ENCODE measurements at regions not wholly inside any gene's neighbourhood (a gene's known extent, or its start where the extent isn't known, plus 50 kb on each side); places are given as distances from the start of the nearest gene placed in this dataset.
A peak's percentile ranks its signal among the peaks of the same experiment; 100 is the strongest.

- no peak overlapping the region for H3K27ac ChIP-seq
- H3K4me1 ChIP-seq (replicated peaks in 1 of 2): no peaks in the 10 kb centered on the region
- TF ChIP-seq POLR2A (IDR thresholded peaks at IDR 0.05) (no peak), CTCF (IDR thresholded peaks at IDR 0.05) (no peak)
- no peaks in the 10 kb centered on the region for H3K27me3 ChIP-seq
- H3K4me3 ChIP-seq: no peak overlapping the region
- H3K36me3 ChIP-seq (replicated peaks in 1 of 2): no peaks in the 10 kb centered on the region
- H3K9me3 ChIP-seq (replicated peaks in 1 of 3): no peaks in the 10 kb centered on the region
- peak in 1 of 7 donors; percentile 21 for DNase-seq
- intact Hi-C loops (cut with DNase I): no loop called here
These were observed 153.3 kb upstream of the TENT5D start for GRCh38 chrX:80266979-80267378.

GRCh38 chrX:80267790-80268189 lies 152.5 kb upstream of the TENT5D start:
- H3K27me3 ChIP-seq: no peaks in the 10 kb centered on the region
- no peak overlapping the region for H3K4me3 ChIP-seq
- no peak for DNase-seq
- intact Hi-C loops (cut with DNase I): no loop called here
- H3K27ac ChIP-seq: no peak overlapping the region
- WGBS, 4 donors: 47 to 59% (median 58%) methylated on average over 1 of the region's 1 CpG
- H3K4me1 ChIP-seq (replicated peaks in 1 of 2): no peaks in the 10 kb centered on the region
- TF ChIP-seq CTCF (IDR thresholded peaks at IDR 0.05) (no peak), POLR2A (IDR thresholded peaks at IDR 0.05) (no peak)
- H3K36me3 ChIP-seq (replicated peaks in 1 of 2): no peaks in the 10 kb centered on the region
- H3K9me3 ChIP-seq (replicated peaks in 1 of 3): no peaks in the 10 kb centered on the region

- Histone ChIP-seq H3K4me1 (replicated peaks in 1 of 2) (no peaks in the 10 kb centered on the region), H3K4me3 (no peak overlapping the region), H3K36me3 (replicated peaks in 1 of 2) (no peaks in the 10 kb centered on the region), H3K9me3 (replicated peaks in 1 of 3) (no peaks in the 10 kb centered on the region), H3K27me3 (no peaks in the 10 kb centered on the region), H3K27ac (no peak overlapping the region)
- DNase-seq: no peak
- WGBS, 4 donors: 46 to 68% (median 56%) methylated on average over 2 of the region's 2 CpGs
- TF ChIP-seq POLR2A (IDR thresholded peaks at IDR 0.05): no peak
- TF ChIP-seq CTCF (IDR thresholded peaks at IDR 0.05): peak in 3 of 6 experiments; percentile 15 to 53 (median 30)
- intact Hi-C loops (cut with DNase I): no loop called here
These were observed 137.7 kb upstream of the TENT5D start for GRCh38 chrX:80282535-80282934.

GRCh38 chrX:80285131-80285773 lies 135.0 kb upstream of the TENT5D start:
- Histone ChIP-seq H3K36me3 (replicated peaks in 1 of 2) (no peaks in the 10 kb centered on the region), H3K9me3 (replicated peaks in 1 of 3) (no peaks in the 10 kb centered on the region), H3K4me3 (no peak overlapping the region), H3K4me1 (replicated peaks in 1 of 2) (no peaks in the 10 kb centered on the region), H3K27ac (no peak overlapping the region), H3K27me3 (no peaks in the 10 kb centered on the region)
- no peak for TF ChIP-seq POLR2A (IDR thresholded peaks at IDR 0.05)
- peak in 3 of 6 experiments; percentile 6 to 34 (median 20) for TF ChIP-seq CTCF (IDR thresholded peaks at IDR 0.05)
- intact Hi-C loops (cut with DNase I): no loop called here
- 22 to 69% (median 58%) methylated on average over 1 to 3 of the region's 3 CpGs for WGBS, 4 donors
- DNase-seq: peak in 1 of 7 donors; percentile 27
